Fibroblast of mammary gland (primary cell): ENCODE measurements at regions not wholly inside any gene's neighbourhood (a gene's known extent, or its start where the extent isn't known, plus 50 kb on each side); places are given as distances from the start of the nearest gene placed in this dataset.

ENCODE experiments used
- DNase-seq: peaks from one replicate; pipeline ENCODE4 v3.0.0-alpha.2; 2010; ENCODE audit warnings: low read depth
- H3K4me3 ChIP-seq: 2 replicates; pipeline ENCODE4 v1.5.1; 2011; ENCODE audit warnings: low read depth, mild to moderate bottlenecking, low read length, moderate library complexity; ENCODE audit not compliant: control insufficient read depth
- TF ChIP-seq, protein P1 (sequence below): conservative IDR thresholded peaks from 2 replicates; pipeline ENCODE4 v1.5.1; 2011; ENCODE audit warnings: low read depth, low read length, inconsistent platforms; ENCODE audit not compliant: control insufficient read depth, insufficient read depth

DNA sequence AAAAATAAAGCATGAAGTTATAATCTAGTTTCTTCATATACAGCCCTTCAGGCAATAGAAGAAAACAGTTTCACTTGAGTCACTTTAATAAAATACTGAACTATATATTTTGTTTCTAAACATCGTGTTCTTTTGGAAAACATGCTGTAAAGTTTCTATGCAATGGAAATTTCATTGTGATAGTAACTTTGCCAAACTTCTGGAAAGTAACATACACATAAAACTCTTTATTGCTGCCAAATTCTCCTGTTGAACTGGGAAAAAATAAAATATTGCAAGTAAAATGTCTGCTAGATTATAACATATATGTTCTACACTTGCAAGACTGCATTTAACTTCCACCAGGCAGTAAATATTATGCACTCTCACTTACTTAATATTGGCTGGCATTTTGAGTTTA lies 635.4 kb downstream of the SPRY1 start:
- no peak overlapping the region for H3K4me3 ChIP-seq
- TF ChIP-seq, protein P1, sequence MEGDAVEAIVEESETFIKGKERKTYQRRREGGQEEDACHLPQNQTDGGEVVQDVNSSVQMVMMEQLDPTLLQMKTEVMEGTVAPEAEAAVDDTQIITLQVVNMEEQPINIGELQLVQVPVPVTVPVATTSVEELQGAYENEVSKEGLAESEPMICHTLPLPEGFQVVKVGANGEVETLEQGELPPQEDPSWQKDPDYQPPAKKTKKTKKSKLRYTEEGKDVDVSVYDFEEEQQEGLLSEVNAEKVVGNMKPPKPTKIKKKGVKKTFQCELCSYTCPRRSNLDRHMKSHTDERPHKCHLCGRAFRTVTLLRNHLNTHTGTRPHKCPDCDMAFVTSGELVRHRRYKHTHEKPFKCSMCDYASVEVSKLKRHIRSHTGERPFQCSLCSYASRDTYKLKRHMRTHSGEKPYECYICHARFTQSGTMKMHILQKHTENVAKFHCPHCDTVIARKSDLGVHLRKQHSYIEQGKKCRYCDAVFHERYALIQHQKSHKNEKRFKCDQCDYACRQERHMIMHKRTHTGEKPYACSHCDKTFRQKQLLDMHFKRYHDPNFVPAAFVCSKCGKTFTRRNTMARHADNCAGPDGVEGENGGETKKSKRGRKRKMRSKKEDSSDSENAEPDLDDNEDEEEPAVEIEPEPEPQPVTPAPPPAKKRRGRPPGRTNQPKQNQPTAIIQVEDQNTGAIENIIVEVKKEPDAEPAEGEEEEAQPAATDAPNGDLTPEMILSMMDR, result no peak

GRCh38 chr4:124035364-124036041 lies 638.9 kb downstream of the SPRY1 start:
- no peak for DNase-seq
- no peak overlapping the region for H3K4me3 ChIP-seq
- TF ChIP-seq, protein P1, result no peak

More for the DNA sequence above, 635.4 kb downstream of the SPRY1 start:
- no peak for DNase-seq

DNA sequence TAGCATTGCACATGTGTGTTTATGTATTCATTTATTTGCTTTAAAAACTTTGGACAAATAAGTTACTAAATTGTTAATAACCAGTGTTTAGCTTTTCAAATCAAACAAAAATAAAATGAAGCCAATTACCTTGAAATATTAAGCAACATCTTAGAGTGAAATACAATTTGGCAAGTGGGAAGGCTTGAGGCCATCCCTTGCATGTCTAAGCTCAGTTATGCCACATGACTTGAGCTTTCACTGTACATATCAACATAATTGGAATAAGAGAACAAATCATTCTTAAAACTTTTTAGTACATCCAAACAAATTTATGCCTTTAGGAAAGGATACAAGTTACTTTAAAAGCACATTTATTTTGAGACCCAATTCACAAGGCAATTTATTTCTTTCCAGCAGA lies 640.6 kb downstream of the SPRY1 start:
- H3K4me3 ChIP-seq, result no peak overlapping the region
- TF ChIP-seq, protein P1, result no peak
- no peak for DNase-seq

DNA sequence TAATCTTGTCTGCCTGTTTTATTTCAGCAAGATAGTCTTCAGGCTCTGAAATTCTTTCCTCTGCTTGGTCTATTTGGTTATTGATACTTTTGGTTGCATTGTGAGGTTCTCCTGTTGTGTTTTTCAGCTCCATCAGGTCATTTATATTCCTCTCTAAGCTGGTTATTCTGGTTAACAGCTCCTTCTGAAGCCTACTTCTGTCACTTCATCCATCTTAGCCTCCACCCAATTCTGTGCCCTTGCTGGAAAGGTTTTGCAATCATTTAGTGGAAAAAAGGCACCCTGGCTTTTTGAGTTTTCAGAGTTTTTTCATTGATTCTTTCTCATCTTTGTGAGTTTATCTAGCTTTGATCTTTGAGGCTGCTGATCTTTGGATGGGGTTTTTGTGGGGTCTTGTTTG lies 647.7 kb downstream of the SPRY1 start:
- no peak overlapping the region for H3K4me3 ChIP-seq
- DNase-seq, result no peak
- TF ChIP-seq, protein P1, result no peak

DNA sequence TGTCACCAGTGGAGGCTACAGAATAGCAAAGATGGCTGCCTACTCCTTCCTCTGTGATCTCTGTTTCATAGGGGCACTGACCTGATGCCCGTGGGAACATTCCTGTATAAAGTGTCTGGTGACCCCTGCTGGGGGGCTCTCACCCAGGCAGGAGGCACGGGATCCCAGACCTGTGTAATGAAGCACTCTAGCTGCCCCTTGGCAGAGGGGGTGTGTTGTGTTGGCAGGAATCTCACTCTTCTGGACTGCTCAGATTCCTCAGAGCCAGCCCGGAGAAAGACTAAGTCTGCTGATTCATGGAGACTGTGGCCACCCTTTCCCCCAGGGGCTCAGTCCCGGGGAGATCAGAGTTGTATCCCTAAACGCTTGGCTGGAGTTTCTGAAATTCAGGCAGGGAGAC lies 648.3 kb downstream of the SPRY1 start:
- DNase-seq, result no peak
- H3K4me3 ChIP-seq, result no peak overlapping the region
- TF ChIP-seq, protein P1, result no peak

GRCh38 chr4:124046190-124046589 lies 649.6 kb downstream of the SPRY1 start:
- TF ChIP-seq, protein P1, result no peak
- DNase-seq, result no peak
- H3K4me3 ChIP-seq, result no peak overlapping the region
